ENCODE measurements at regions not wholly inside any gene's neighbourhood (a gene's known extent, or its start where the extent isn't known, plus 50 kb on each side); places are given as distances from the start of the nearest gene placed in this dataset.
"Not testable (repeated sequence)": the region's sequence is repeated elsewhere in the genome, so short reads cannot be mapped to it uniquely, and the experiment has no call there.

GRCh38 chr12:114041136-114041535 is 75.0 kb upstream of the RBM19 start:
- intact Hi-C loops (cut with DNase I) = no loop called here
- no peak for DNase-seq

GRCh38 chr12:114038962-114039361 is 72.8 kb upstream of the RBM19 start:
- no peak for DNase-seq
- intact Hi-C loops (cut with DNase I) = no loop called here

- no peak for DNase-seq
- intact Hi-C loops (cut with DNase I) = no loop called here
Measured at GRCh38 chr12:114032801-114033200, 66.7 kb upstream of the RBM19 start.

GRCh38 chr12:114030451-114030850 is 64.3 kb upstream of the RBM19 start:
- intact Hi-C loops (cut with DNase I) = no loop called here
- DNase-seq = no peak

DNA sequence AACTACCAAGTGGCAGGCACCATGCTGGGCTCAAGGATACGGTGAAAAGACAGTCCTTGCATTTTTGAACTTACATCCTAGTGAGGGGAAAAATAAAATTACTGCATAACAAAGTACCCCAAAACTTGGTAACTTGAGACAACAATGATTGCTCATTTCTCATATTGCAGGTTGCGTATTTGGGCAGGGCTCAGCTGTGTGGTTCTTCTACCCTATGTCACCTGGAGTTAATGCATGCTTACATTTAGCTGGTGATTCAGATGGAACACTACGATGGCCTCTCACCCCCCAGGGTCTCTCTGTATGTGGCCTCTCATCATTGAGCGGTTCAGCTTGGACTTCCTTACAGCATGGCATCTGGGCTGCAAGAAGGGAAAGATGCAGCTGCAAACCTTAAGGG is 60.7 kb upstream of the RBM19 start:
- no peak for DNase-seq
- intact Hi-C loops (cut with DNase I) = no loop called here

- DNase-seq = no peak
- intact Hi-C loops (cut with DNase I) = no loop called here
Measured at GRCh38 chr12:114025935-114026334, 59.8 kb upstream of the RBM19 start.

- DNase-seq; intact Hi-C loops (cut with DNase I): not testable (repeated sequence)
Measured at GRCh38 chr12:114022081-114022480, 56.0 kb upstream of the RBM19 start.

- intact Hi-C loops (cut with DNase I) = no loop called here
- DNase-seq = no peak
Measured at GRCh38 chr12:114018669-114019068, 52.5 kb upstream of the RBM19 start.
